DND-41 (cell line): ENCODE measurements at regions not wholly inside any gene's neighbourhood (a gene's known extent, or its start where the extent isn't known, plus 50 kb on each side); places are given as distances from the start of the nearest gene placed in this dataset.

Source experiments
- ATAC-seq: fragments of 200-7000 bp; cut with Tn5 transposase; 3 replicates; pipeline ENCODE4 v1.9.1; 2021; ENCODE audit warnings: low read depth; ENCODE audit not compliant: insufficient read depth
- DNase-seq: peaks from one replicate; pipeline ENCODE4 v3.0.0-alpha.2; 2020
- H2AFZ ChIP-seq: 2 replicates; pipeline ENCODE4 v1.6.0; 2012; ENCODE audit warnings: low read depth, low read length
- H3K27ac ChIP-seq: 2 replicates; pipeline ENCODE4 v1.5.1; 2012; ENCODE audit warnings: low read length, inconsistent platforms
- H3K27me3 ChIP-seq: fragments of 200-600 bp; sonication (generic); 2 replicates; pipeline ENCODE4 v1.6.0; 2012; ENCODE audit warnings: low read length, mild to moderate bottlenecking, inconsistent platforms; ENCODE audit not compliant: insufficient read depth, poor library complexity
- H3K36me3 ChIP-seq: 2 replicates; pipeline ENCODE4 v1.5.1; 2012; ENCODE audit warnings: low read length, inconsistent platforms; ENCODE audit not compliant: insufficient read depth
- H3K4me1 ChIP-seq: 2 replicates; pipeline ENCODE4 v1.5.1; 2012; ENCODE audit warnings: mild to moderate bottlenecking, low read length; ENCODE audit not compliant: insufficient read depth
- H3K4me2 ChIP-seq: 2 replicates; pipeline ENCODE4 v1.6.0; 2012; ENCODE audit warnings: mild to moderate bottlenecking, moderate library complexity, low read length, inconsistent platforms; ENCODE audit not compliant: insufficient read depth
- H3K4me3 ChIP-seq, 2 experiments: fragments of 200-600 bp in 1 of 2; shearing (Covaris generic) in 1 of 2; 2 replicates each; pipeline ENCODE4 v1.5.1; 2012 to 2016; ENCODE audit warnings: inconsistent platforms in 2 of 2, low read length in 2 of 2, mild to moderate bottlenecking in 2 of 2, low read depth in 1 of 2, moderate library complexity in 1 of 2
- H3K79me2 ChIP-seq: 2 replicates; pipeline ENCODE4 v1.6.0; 2012; ENCODE audit warnings: low read length, inconsistent platforms; ENCODE audit not compliant: insufficient read depth
- H3K9ac ChIP-seq: 2 replicates; pipeline ENCODE4 v1.6.0; 2012; ENCODE audit warnings: low read depth, mild to moderate bottlenecking, inconsistent platforms, low read length, moderate library complexity
- H3K9me3 ChIP-seq: 2 replicates; pipeline ENCODE4 v1.5.1; 2012; ENCODE audit warnings: low read length, moderate library complexity, mild to moderate bottlenecking, inconsistent platforms; ENCODE audit not compliant: insufficient read depth, severe bottlenecking
- H4K20me1 ChIP-seq: 2 replicates; pipeline ENCODE4 v1.6.0; 2012; ENCODE audit warnings: low read length; ENCODE audit not compliant: insufficient read depth
- CTCF ChIP-seq: IDR thresholded peaks from 2 replicates; pipeline ENCODE4 v1.5.1; 2012; ENCODE audit warnings: borderline replicate concordance, low read length, moderate library complexity, mild to moderate bottlenecking; ENCODE audit not compliant: poor library complexity, severe bottlenecking; ENCODE audit errors: extremely low read depth
- EZH2 ChIP-seq: IDR thresholded peaks from 3 replicates; pipeline ENCODE4 v1.6.1; 2012; ENCODE audit warnings: borderline replicate concordance, low read depth, mild to moderate bottlenecking, moderate library complexity, low read length, inconsistent platforms; ENCODE audit not compliant: severe bottlenecking

DNA sequence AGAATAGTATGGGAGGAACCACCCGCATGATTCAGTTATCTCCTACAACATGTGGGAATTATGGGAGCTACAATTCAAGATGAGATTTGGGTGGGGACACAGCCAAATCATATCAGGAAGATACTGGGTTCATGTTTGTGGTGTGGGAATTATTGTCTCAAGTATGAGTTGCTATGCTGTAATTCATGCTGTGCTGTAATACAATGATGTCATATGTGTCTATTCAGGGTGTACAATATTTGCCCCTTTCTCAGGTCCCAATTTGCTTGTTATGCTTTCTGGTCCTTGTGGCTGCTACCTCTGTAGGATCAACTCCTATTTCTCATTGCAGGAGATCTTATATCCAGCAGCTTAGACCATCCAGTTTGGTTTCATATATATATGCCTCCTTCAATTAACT is 52.2 kb upstream of the ARHGAP20 start:
- no peaks in the 10 kb centered on the region for H3K27me3 ChIP-seq
- H3K4me3 ChIP-seq: no peak overlapping the region
- H3K27ac ChIP-seq: no peak overlapping the region
- no peak overlapping the region for H3K9ac ChIP-seq
- no peaks in the 10 kb centered on the region for H4K20me1 ChIP-seq
- no peak for DNase-seq
- TF ChIP-seq EZH2 (no peak), CTCF (no peak)
- no peaks in the 10 kb centered on the region for H3K36me3 ChIP-seq
- H3K79me2 ChIP-seq: no peaks in the 10 kb centered on the region
- H3K4me2 ChIP-seq: no peak overlapping the region
- ATAC-seq: no peak
- no peak overlapping the region for H2AFZ ChIP-seq
- no peaks in the 10 kb centered on the region for H3K9me3 ChIP-seq
- no peaks in the 10 kb centered on the region for H3K4me1 ChIP-seq

- no peak overlapping the region for H3K27ac ChIP-seq
- DNase-seq: no peak
- H4K20me1 ChIP-seq: no peaks in the 10 kb centered on the region
- H3K4me3 ChIP-seq: no peak overlapping the region
- TF ChIP-seq EZH2: no peak
- ATAC-seq: no peak
- no peaks in the 10 kb centered on the region for H3K9me3 ChIP-seq
- H3K79me2 ChIP-seq: no peaks in the 10 kb centered on the region
- no peak overlapping the region for H3K9ac ChIP-seq
- no peak overlapping the region for H3K4me2 ChIP-seq
- no peaks in the 10 kb centered on the region for H3K36me3 ChIP-seq
- no peaks in the 10 kb centered on the region for H3K27me3 ChIP-seq
- no peak overlapping the region for H2AFZ ChIP-seq
- no peaks in the 10 kb centered on the region for H3K4me1 ChIP-seq
Observed at GRCh38 chr11:110763249-110764011, 51.2 kb upstream of the ARHGAP20 start.

DNA sequence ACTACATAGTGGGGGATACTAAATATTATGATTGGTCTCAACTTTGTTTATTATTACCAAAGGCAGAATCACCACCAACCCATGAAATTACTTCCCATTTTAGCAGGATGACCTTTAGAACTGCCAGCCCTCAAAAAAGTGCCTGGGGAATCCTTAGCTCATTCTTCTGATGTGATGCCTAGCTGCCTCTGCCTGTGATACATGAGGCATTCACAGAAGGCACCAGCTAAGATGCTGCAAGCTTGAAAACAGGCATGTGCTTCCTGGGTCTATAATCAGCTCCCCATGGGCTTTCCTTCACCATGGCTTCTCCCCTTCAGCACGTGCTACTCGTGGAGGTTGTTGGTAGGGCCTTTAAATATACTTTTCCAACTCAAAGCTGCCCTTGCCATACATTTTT is 50.4 kb upstream of the ARHGAP20 start:
- Histone ChIP-seq H3K79me2 (no peaks in the 10 kb centered on the region), H3K9ac (no peak overlapping the region), H3K9me3 (no peaks in the 10 kb centered on the region), H3K27ac (no peak overlapping the region), H3K4me1 (no peaks in the 10 kb centered on the region), H3K27me3 (no peaks in the 10 kb centered on the region), H3K4me2 (no peak overlapping the region), H2AFZ (no peak overlapping the region), H4K20me1 (no peaks in the 10 kb centered on the region), H3K36me3 (no peaks in the 10 kb centered on the region), H3K4me3 (no peak overlapping the region)
- no peak for TF ChIP-seq CTCF
- TF ChIP-seq EZH2: no peak
- DNase-seq: no peak
- no peak for ATAC-seq
